HEK293 (cell line): ENCODE measurements at regions not wholly inside any gene's neighbourhood (a gene's known extent, or its start where the extent isn't known, plus 50 kb on each side); places are given as distances from the start of the nearest gene placed in this dataset.
A peak's percentile ranks its signal among the peaks of the same experiment; 100 is the strongest.

ENCODE experiments used
- CTCF ChIA-PET: fragments of 350-600 bp; formaldehyde crosslinking; extraction: SDS; loops from one replicate; lab custom pipeline; 2021; ENCODE audit warnings: antibody characterized with exemption; lab: Yijun Ruan, JAX
- POLR2A ChIA-PET: fragments of 300-600 bp; formaldehyde crosslinking; extraction: SDS; loops from one replicate; lab custom pipeline; 2020; ENCODE audit warnings: antibody characterized with exemption, inconsistent platforms; lab: Yijun Ruan, JAX
- H3K27ac ChIP-seq: fragments of 200-500 bp; sonication (Bioruptor generic); 2 replicates; pipeline ENCODE4 v1.5.1; 2014; ENCODE audit warnings: low read depth, low read length, control low read depth, inconsistent platforms; ENCODE audit errors: extremely low read depth
- H3K36me3 ChIP-seq, 2 experiments: fragments of 200-500 bp in 1 of 2; sonication (Bioruptor generic) in 1 of 2; 1 replicate in 1 of 2; 2 replicates in 1 of 2; pipeline ENCODE4 v1.5.1; 2014 to 2017; ENCODE audit warnings: inconsistent platforms in 2 of 2, low read length in 2 of 2; ENCODE audit not compliant: control insufficient read depth in 2 of 2, insufficient read depth in 1 of 2
- H3K4me1 ChIP-seq: fragments of 200-500 bp; sonication (Bioruptor generic); 2 replicates; pipeline ENCODE4 v1.5.1; 2014; ENCODE audit warnings: mild to moderate bottlenecking, low read length, inconsistent platforms; ENCODE audit not compliant: control insufficient read depth, insufficient read depth
- H3K4me3 ChIP-seq: 2 replicates; pipeline ENCODE4 v1.5.1; 2011; ENCODE audit warnings: low read depth, mild to moderate bottlenecking, control low read depth, low read length, moderate library complexity
- H3K9me3 ChIP-seq: fragments of 200-500 bp; sonication (Bioruptor generic); 2 replicates; pipeline ENCODE4 v1.5.1; 2014; ENCODE audit warnings: low read depth, low read length, inconsistent platforms; ENCODE audit not compliant: control insufficient read depth, insufficient read depth
- EGR2 ChIP-seq: fragments of 450-650 bp; formaldehyde crosslinking; IDR thresholded peaks from 2 replicates; pipeline ENCODE4 v1.5.1; 2016; ENCODE audit warnings: low read depth, missing biosample characterization, missing genetic modification characterization
- ELK4 ChIP-seq: IDR thresholded peaks from 2 replicates; pipeline ENCODE4 v1.6.1; 2011; ENCODE audit warnings: mild to moderate bottlenecking, low read depth, low read length, borderline replicate concordance
- IKZF3 ChIP-seq: fragments of 450-650 bp; IDR thresholded peaks from 2 replicates; pipeline ENCODE4 v1.5.0; 2018; ENCODE audit warnings: missing biosample characterization, mild to moderate bottlenecking, missing genetic modification characterization, moderate library complexity
- INSM2 ChIP-seq: fragments of 450-650 bp; formaldehyde crosslinking; IDR thresholded peaks from 2 replicates; pipeline ENCODE4 v1.5.1; 2016; ENCODE audit warnings: missing biosample characterization, missing genetic modification characterization
- KLF17 ChIP-seq: fragments of 450-650 bp; formaldehyde crosslinking; IDR thresholded peaks from 2 replicates; pipeline ENCODE4 v1.5.1; 2016; ENCODE audit warnings: missing biosample characterization, missing genetic modification characterization
- OSR2 ChIP-seq: fragments of 450-650 bp; formaldehyde crosslinking; IDR thresholded peaks from 2 replicates; pipeline ENCODE4 v1.5.1; 2016; ENCODE audit warnings: missing biosample characterization, missing genetic modification characterization
- OVOL3 ChIP-seq: fragments of 450-650 bp; formaldehyde crosslinking; IDR thresholded peaks from 2 replicates; pipeline ENCODE4 v1.5.1; 2016; ENCODE audit warnings: missing biosample characterization, missing genetic modification characterization
- ZBTB1 ChIP-seq: fragments of 450-650 bp; formaldehyde crosslinking; IDR thresholded peaks from 2 replicates; pipeline ENCODE4 v1.5.1; 2016; ENCODE audit warnings: missing biosample characterization, missing genetic modification characterization
- ZBTB48 ChIP-seq: fragments of 450-650 bp; formaldehyde crosslinking; IDR thresholded peaks from 2 replicates; pipeline ENCODE4 v1.5.1; 2016; ENCODE audit warnings: missing biosample characterization, missing genetic modification characterization
- ZEB2 ChIP-seq: fragments of 450-650 bp; formaldehyde crosslinking; IDR thresholded peaks from 2 replicates; pipeline ENCODE4 v1.5.1; 2016; ENCODE audit warnings: missing biosample characterization, missing genetic modification characterization
- ZFHX2 ChIP-seq: fragments of 450-650 bp; formaldehyde crosslinking; conservative IDR thresholded peaks from 2 replicates; pipeline ENCODE4 v1.5.1; 2016; ENCODE audit warnings: missing biosample characterization, missing genetic modification characterization
- ZNF169 ChIP-seq: fragments of 450-650 bp; formaldehyde crosslinking; IDR thresholded peaks from 2 replicates; pipeline ENCODE4 v1.5.1; 2016; ENCODE audit warnings: missing biosample characterization, missing genetic modification characterization
- ZNF184 ChIP-seq: fragments of 450-650 bp; IDR thresholded peaks from 2 replicates; pipeline ENCODE4 v1.5.1; 2018; ENCODE audit warnings: missing biosample characterization, mild to moderate bottlenecking, missing genetic modification characterization
- ZNF2 ChIP-seq: fragments of 450-650 bp; formaldehyde crosslinking; IDR thresholded peaks from 2 replicates; pipeline ENCODE4 v1.5.1; 2016; ENCODE audit warnings: missing biosample characterization, missing genetic modification characterization
- ZNF239 ChIP-seq: fragments of 450-650 bp; formaldehyde crosslinking; IDR thresholded peaks from 2 replicates; pipeline ENCODE4 v1.5.1; 2016; ENCODE audit warnings: missing biosample characterization, missing genetic modification characterization
- ZNF292 ChIP-seq: fragments of 450-650 bp; formaldehyde crosslinking; IDR thresholded peaks from 2 replicates; pipeline ENCODE4 v1.5.1; 2016; ENCODE audit warnings: low read depth, missing biosample characterization, missing genetic modification characterization, borderline replicate concordance
- ZNF521 ChIP-seq: fragments of 450-650 bp; formaldehyde crosslinking; IDR thresholded peaks from 2 replicates; pipeline ENCODE4 v1.5.1; 2017; ENCODE audit warnings: missing biosample characterization, mild to moderate bottlenecking, missing genetic modification characterization
- ZNF548 ChIP-seq: fragments of 450-650 bp; formaldehyde crosslinking; IDR thresholded peaks from 2 replicates; pipeline ENCODE4 v1.5.1; 2016; ENCODE audit warnings: missing biosample characterization, missing genetic modification characterization
- ZNF560 ChIP-seq: fragments of 450-650 bp; formaldehyde crosslinking; IDR thresholded peaks from 2 replicates; pipeline ENCODE4 v1.5.1; 2017; ENCODE audit warnings: missing biosample characterization, missing genetic modification characterization, borderline replicate concordance
- ZNF580 ChIP-seq: fragments of 450-650 bp; formaldehyde crosslinking; IDR thresholded peaks from 2 replicates; pipeline ENCODE4 v1.5.1; 2016; ENCODE audit warnings: missing biosample characterization, missing genetic modification characterization
- ZNF600 ChIP-seq: fragments of 450-650 bp; formaldehyde crosslinking; IDR thresholded peaks from 2 replicates; pipeline ENCODE4 v1.5.1; 2016; ENCODE audit warnings: missing biosample characterization, missing genetic modification characterization
- ZSCAN16 ChIP-seq: fragments of 450-650 bp; formaldehyde crosslinking; IDR thresholded peaks from 2 replicates; pipeline ENCODE4 v1.5.1; 2016; ENCODE audit warnings: missing biosample characterization, missing genetic modification characterization
- TF ChIP-seq, protein P1 (sequence below): fragments of 450-650 bp; IDR thresholded peaks from 2 replicates; pipeline ENCODE4 v1.5.1; 2018; ENCODE audit warnings: missing biosample characterization, mild to moderate bottlenecking, missing genetic modification characterization

DNA sequence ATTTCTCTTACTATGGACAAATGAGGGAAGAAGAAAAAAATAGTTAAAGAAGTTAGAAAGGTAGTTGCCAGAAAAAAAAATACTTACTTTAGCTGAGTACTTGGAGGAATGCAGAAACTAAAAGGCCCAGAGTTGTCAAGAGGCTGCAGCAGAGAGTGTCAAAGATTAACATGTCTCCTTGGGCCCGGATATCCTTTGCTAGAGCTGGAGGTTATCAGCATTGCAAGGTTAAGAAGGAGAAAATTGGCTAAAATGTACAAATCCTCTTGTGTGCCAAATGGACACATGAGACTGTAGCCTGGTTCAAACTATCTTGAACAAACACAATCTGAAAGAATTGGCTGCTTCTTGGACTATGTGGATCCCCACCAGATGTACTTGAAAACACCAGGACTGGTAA is 377.0 kb downstream of the SEMA3D start:
- Histone ChIP-seq H3K9me3 (no peaks in the 10 kb centered on the region), H3K27ac (no peak overlapping the region), H3K4me1 (no peaks in the 10 kb centered on the region), H3K36me3 (no peaks in the 10 kb centered on the region), H3K4me3 (no peak overlapping the region)
- TF ChIP-seq, protein P1, sequence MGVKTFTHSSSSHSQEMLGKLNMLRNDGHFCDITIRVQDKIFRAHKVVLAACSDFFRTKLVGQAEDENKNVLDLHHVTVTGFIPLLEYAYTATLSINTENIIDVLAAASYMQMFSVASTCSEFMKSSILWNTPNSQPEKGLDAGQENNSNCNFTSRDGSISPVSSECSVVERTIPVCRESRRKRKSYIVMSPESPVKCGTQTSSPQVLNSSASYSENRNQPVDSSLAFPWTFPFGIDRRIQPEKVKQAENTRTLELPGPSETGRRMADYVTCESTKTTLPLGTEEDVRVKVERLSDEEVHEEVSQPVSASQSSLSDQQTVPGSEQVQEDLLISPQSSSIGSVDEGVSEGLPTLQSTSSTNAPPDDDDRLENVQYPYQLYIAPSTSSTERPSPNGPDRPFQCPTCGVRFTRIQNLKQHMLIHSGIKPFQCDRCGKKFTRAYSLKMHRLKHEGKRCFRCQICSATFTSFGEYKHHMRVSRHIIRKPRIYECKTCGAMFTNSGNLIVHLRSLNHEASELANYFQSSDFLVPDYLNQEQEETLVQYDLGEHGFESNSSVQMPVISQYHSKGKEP (tag by site-specific recombination) = no peak
- CTCF ChIA-PET = interaction anchor here (0.6 kb wide), 1 partner anchor 214 kb away, joined by 3 read pairs; no protein-coding TSS in a partner anchor
- POLR2A ChIA-PET = no interaction called here

DNA sequence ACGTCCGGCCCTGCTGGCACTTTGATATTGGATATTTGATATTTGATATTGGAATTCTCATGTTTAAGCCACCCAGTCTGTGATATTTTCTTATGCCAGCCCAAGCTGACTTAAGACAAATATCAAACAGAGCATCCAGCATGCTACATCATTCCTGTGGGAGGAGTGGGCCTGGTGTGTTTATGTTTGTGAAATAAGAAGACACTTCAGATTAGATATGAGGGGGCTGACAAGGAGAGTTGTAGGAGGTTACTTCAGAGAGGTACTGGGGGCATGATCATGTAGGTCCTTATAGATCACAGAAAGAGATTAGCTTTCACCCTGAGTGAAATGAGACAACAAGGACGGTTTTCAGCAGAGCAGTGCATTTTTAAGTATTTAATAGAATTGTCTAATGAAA is 382.9 kb downstream of the SEMA3D start:
- CTCF ChIA-PET = no interaction called here
- Histone ChIP-seq H3K27ac (no peak overlapping the region), H3K36me3 (no peaks in the 10 kb centered on the region), H3K9me3 (no peaks in the 10 kb centered on the region), H3K4me3 (no peak overlapping the region), H3K4me1 (no peaks in the 10 kb centered on the region)
- POLR2A ChIA-PET = no interaction called here
- TF ChIP-seq ZNF292 = no peak
- no peak for TF ChIP-seq OSR2 (tag by site-specific recombination)
- TF ChIP-seq EGR2 (tag by site-specific recombination) = peak; percentile 93
- TF ChIP-seq ZFHX2 = peak; percentile 75
- no peak for TF ChIP-seq INSM2 (tag by site-specific recombination)
- no peak for TF ChIP-seq ZNF580 (tag by site-specific recombination)
- TF ChIP-seq ZNF2 (tag by site-specific recombination) = no peak

GRCh38 chr7:84801396-84801795 is 385.5 kb downstream of the SEMA3D start:
- Histone ChIP-seq H3K4me1 (no peaks in the 10 kb centered on the region), H3K36me3 (no peaks in the 10 kb centered on the region), H3K4me3 (no peak overlapping the region), H3K9me3 (no peaks in the 10 kb centered on the region), H3K27ac (no peak overlapping the region)
- POLR2A ChIA-PET = no interaction called here
- no peak for TF ChIP-seq KLF17 (tag by site-specific recombination)
- no peak for TF ChIP-seq ZNF239 (tag by site-specific recombination)
- no peak for TF ChIP-seq ZNF169 (tag by site-specific recombination)
- TF ChIP-seq ZNF560 = no peak
- no peak for TF ChIP-seq ZNF521 (tag by site-specific recombination)
- CTCF ChIA-PET = no interaction called here

- H3K4me1 ChIP-seq = no peaks in the 10 kb centered on the region
- H3K9me3 ChIP-seq = no peaks in the 10 kb centered on the region
- ChIA-PET POLR2A (no interaction called here), CTCF (no interaction called here)
- no peak overlapping the region for H3K27ac ChIP-seq
- no peak overlapping the region for H3K4me3 ChIP-seq
- H3K36me3 ChIP-seq = no peaks in the 10 kb centered on the region
- TF ChIP-seq OVOL3 (tag by site-specific recombination) = no peak
- TF ChIP-seq ZEB2 (tag by site-specific recombination) = no peak
- no peak for TF ChIP-seq IKZF3 (tag by site-specific recombination)
- TF ChIP-seq, protein P1 (tag by site-specific recombination) = no peak
- no peak for TF ChIP-seq ZSCAN16
- no peak for TF ChIP-seq ZNF600 (tag by site-specific recombination)
- TF ChIP-seq ZNF548 = no peak
- TF ChIP-seq ZBTB48 (tag by site-specific recombination) = no peak
- no peak for TF ChIP-seq ELK4
- no peak for TF ChIP-seq ZNF184 (tag by site-specific recombination)
- no peak for TF ChIP-seq ZBTB1
Measured at GRCh38 chr7:84800846-84801245, 386.0 kb downstream of the SEMA3D start.
